T47D (cell line): ENCODE measurements at regions not wholly inside any gene's neighbourhood (a gene's known extent, or its start where the extent isn't known, plus 50 kb on each side); places are given as distances from the start of the nearest gene placed in this dataset.

Source experiments
- DNase-seq, 2 experiments: peaks; one replicate each; pipeline versions ENCODE4 v3.0.0 to v3.0.0-alpha.2; 2011 to 2012; ENCODE audit warnings: low read depth in 1 of 2, low spot score in 1 of 2
- JUND ChIP-seq: IDR thresholded peaks from 2 replicates; pipeline ENCODE4 v1.6.1; 2012; ENCODE audit warnings: low read depth
- in situ Hi-C: cut with HindIII; loops from 2 replicates; pipeline ENCODE4 v1.10.0; 2016; ENCODE audit warnings: low sequenced_read_pairs, low pct_unique_long_range_greater_than_20kb

- no peak for DNase-seq
- no peak for TF ChIP-seq JUND
- in situ Hi-C loops = no loop called here
Observed at GRCh38 chr17:37838276-37838675, 85.9 kb upstream of the TBC1D3K start.

DNA sequence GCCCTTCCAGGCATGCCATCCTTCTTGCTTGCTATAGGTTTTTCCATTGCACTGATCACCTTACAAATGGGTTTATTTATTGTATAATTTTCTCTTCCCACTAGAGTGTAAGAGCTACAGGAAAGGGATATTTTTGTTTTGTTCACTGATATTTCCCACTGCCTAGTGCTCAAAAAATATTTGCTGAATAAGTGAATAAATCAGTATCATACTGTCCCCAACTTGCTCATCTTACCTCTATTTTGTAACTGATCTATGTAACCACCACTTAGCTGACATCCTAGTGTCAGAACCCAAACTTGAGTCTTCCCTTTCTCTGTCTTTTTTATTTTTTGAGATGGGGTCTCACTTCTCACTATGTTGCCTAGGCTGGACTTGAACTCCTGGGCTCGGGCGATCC is 87.6 kb upstream of the TBC1D3K start:
- in situ Hi-C loops = no loop called here
- DNase-seq = no peak
- no peak for TF ChIP-seq JUND

GRCh38 chr17:37834168-37834567 is 89.3 kb upstream of the HNF1B start:
- DNase-seq = no peak
- in situ Hi-C loops = no loop called here
- no peak for TF ChIP-seq JUND

GRCh38 chr17:37833237-37833859 is 88.5 kb upstream of the HNF1B start:
- in situ Hi-C loops = no loop called here
- no peak for DNase-seq
- no peak for TF ChIP-seq JUND

GRCh38 chr17:37831986-37832385 is 87.1 kb upstream of the HNF1B start:
- in situ Hi-C loops = no loop called here
- no peak for DNase-seq
- TF ChIP-seq JUND = no peak

GRCh38 chr17:37831492-37831891 is 86.6 kb upstream of the HNF1B start:
- TF ChIP-seq JUND = no peak
- in situ Hi-C loops = no loop called here
- DNase-seq = no peak

GRCh38 chr17:37830151-37830993 is 85.5 kb upstream of the HNF1B start:
- in situ Hi-C loops = no loop called here
- DNase-seq = no peak
- TF ChIP-seq JUND = no peak

DNA sequence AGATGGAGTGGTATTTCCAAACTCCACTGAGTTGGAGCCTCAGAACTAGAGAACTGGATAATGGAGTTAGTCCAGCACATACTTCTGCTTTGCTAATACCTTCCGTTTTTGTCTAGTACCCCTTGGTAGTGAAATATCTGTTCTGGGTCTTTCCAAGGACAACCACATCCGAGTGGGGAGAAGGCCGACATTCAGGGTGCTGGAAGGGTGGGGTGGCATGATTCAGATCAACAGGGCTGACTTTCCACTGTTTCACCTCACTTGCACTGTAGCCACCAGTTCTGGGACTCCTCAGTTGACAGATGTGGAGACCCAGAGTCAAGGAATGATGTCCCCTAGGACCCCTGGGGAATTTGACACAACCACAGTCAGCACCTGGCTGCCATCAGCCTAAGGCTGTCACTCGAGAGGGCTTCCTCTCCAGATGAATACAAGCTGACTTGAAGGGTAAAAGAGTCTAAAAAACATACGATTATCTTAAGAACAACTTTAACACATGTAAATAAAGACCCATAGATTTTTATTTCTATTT is 84.8 kb upstream of the HNF1B start:
- in situ Hi-C loops = no loop called here
- DNase-seq = no peak
- TF ChIP-seq JUND = no peak

DNA sequence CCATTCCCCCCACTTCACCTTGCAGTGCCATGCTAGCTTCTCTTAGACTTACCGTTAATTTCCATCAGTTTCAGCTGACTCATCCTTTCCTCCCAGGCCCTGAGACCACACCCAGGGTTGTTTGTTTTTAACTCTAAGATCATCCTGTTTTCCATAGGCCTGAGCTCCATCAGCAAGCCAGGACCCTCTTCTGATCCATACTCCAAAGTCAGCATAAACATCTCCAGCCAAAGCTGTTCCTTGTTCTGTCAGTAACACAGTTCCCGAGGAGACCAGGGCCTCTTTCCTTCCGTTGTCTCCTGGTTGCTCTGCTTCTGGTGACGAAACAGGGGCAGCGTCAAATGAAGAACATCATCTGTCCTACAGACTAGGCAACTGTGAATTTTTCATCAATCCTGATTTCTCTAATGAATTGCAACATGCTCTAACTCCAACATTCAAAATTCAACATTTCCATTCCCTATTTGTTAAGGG is 83.8 kb upstream of the HNF1B start:
- TF ChIP-seq JUND = no peak
- in situ Hi-C loops = no loop called here
- DNase-seq = no peak

GRCh38 chr17:37827905-37828650 is 83.2 kb upstream of the HNF1B start:
- in situ Hi-C loops = no loop called here
- DNase-seq = no peak

GRCh38 chr17:37826497-37827430 is 81.9 kb upstream of the HNF1B start:
- no peak for TF ChIP-seq JUND

More at GRCh38 chr17:37827905-37828650, 83.2 kb upstream of the HNF1B start:
- TF ChIP-seq JUND = no peak

GRCh38 chr17:37825851-37826250 is 81.0 kb upstream of the HNF1B start:
- no peak for TF ChIP-seq JUND
- DNase-seq = no peak
- in situ Hi-C loops = no loop called here

More at GRCh38 chr17:37826497-37827430, 81.9 kb upstream of the HNF1B start:
- in situ Hi-C loops = no loop called here
- DNase-seq = no peak
